HEK293T (cell line): ENCODE measurements at regions not wholly inside any gene's neighbourhood (a gene's known extent, or its start where the extent isn't known, plus 50 kb on each side); places are given as distances from the start of the nearest gene placed in this dataset.

Experiments used
- CTCF ChIA-PET: fragments of 350-600 bp; formaldehyde crosslinking; extraction: SDS; loops from one replicate; lab custom pipeline; 2021; ENCODE audit warnings: antibody characterized with exemption, inconsistent platforms; lab: Yijun Ruan, JAX
- POLR2A ChIA-PET: fragments of 350-600 bp; formaldehyde crosslinking; extraction: SDS; loops from one replicate; lab custom pipeline; 2020; ENCODE audit warnings: antibody characterized with exemption, inconsistent platforms; lab: Yijun Ruan, JAX
- DNase-seq: peaks from one replicate; pipeline ENCODE4 v3.0.0; 2012; ENCODE audit warnings: mixed read lengths; ENCODE audit errors: extremely low spot score
- ARNT ChIP-seq: fragments of 450-650 bp; IDR thresholded peaks from 2 replicates; pipeline ENCODE4 v1.6.1; 2017; ENCODE audit warnings: mild to moderate bottlenecking
- BHLHE40 ChIP-seq: fragments of 450-650 bp; IDR thresholded peaks from 2 replicates; pipeline ENCODE4 v1.6.1; 2016; ENCODE audit warnings: mild to moderate bottlenecking, moderate library complexity, borderline replicate concordance
- CTBP1 ChIP-seq: fragments of 450-650 bp; IDR thresholded peaks from 2 replicates; pipeline ENCODE4 v1.6.1; 2016; ENCODE audit warnings: borderline replicate concordance
- ELF4 ChIP-seq: fragments of 450-650 bp; IDR thresholded peaks from 2 replicates; pipeline ENCODE4 v1.6.1; 2017; ENCODE audit warnings: antibody characterized with exemption
- FOXA1 ChIP-seq: fragments of 450-650 bp; IDR thresholded peaks from 2 replicates; pipeline ENCODE4 v1.6.1; 2016; ENCODE audit warnings: mild to moderate bottlenecking
- FOXK2 ChIP-seq: fragments of 450-650 bp; IDR thresholded peaks from 2 replicates; pipeline ENCODE4 v1.6.1; 2016; ENCODE audit warnings: mild to moderate bottlenecking
- FOXM1 ChIP-seq: fragments of 450-650 bp; IDR thresholded peaks from 2 replicates; pipeline ENCODE4 v1.6.1; 2017; ENCODE audit warnings: mild to moderate bottlenecking, borderline replicate concordance
- HDGF ChIP-seq: fragments of 450-650 bp; IDR thresholded peaks from 2 replicates; pipeline ENCODE4 v1.6.1; 2017; ENCODE audit warnings: antibody characterized with exemption, borderline replicate concordance
- L3MBTL2 ChIP-seq: fragments of 450-650 bp; conservative IDR thresholded peaks from 2 replicates; pipeline ENCODE4 v1.6.1; 2016; ENCODE audit warnings: mild to moderate bottlenecking
- LEF1 ChIP-seq: fragments of 450-650 bp; IDR thresholded peaks from 2 replicates; pipeline ENCODE4 v1.6.1; 2017; ENCODE audit warnings: mild to moderate bottlenecking, borderline replicate concordance
- NFRKB ChIP-seq: fragments of 450-650 bp; IDR thresholded peaks from 2 replicates; pipeline ENCODE4 v1.6.1; 2016; ENCODE audit warnings: mild to moderate bottlenecking, moderate library complexity
- PKNOX1 ChIP-seq: fragments of 450-650 bp; IDR thresholded peaks from 2 replicates; pipeline ENCODE4 v1.6.1; 2016
- SP1 ChIP-seq: fragments of 450-650 bp; IDR thresholded peaks from 2 replicates; pipeline ENCODE4 v1.6.1; 2017
- SUZ12 ChIP-seq: fragments of 450-650 bp; IDR thresholded peaks from 2 replicates; pipeline ENCODE4 v1.6.1; 2016; ENCODE audit warnings: mild to moderate bottlenecking
- TARDBP ChIP-seq: fragments of 450-650 bp; IDR thresholded peaks from 2 replicates; pipeline ENCODE4 v1.6.1; 2016
- ZNF384 ChIP-seq: fragments of 450-650 bp; IDR thresholded peaks from 2 replicates; pipeline ENCODE4 v1.6.1; 2016

DNA sequence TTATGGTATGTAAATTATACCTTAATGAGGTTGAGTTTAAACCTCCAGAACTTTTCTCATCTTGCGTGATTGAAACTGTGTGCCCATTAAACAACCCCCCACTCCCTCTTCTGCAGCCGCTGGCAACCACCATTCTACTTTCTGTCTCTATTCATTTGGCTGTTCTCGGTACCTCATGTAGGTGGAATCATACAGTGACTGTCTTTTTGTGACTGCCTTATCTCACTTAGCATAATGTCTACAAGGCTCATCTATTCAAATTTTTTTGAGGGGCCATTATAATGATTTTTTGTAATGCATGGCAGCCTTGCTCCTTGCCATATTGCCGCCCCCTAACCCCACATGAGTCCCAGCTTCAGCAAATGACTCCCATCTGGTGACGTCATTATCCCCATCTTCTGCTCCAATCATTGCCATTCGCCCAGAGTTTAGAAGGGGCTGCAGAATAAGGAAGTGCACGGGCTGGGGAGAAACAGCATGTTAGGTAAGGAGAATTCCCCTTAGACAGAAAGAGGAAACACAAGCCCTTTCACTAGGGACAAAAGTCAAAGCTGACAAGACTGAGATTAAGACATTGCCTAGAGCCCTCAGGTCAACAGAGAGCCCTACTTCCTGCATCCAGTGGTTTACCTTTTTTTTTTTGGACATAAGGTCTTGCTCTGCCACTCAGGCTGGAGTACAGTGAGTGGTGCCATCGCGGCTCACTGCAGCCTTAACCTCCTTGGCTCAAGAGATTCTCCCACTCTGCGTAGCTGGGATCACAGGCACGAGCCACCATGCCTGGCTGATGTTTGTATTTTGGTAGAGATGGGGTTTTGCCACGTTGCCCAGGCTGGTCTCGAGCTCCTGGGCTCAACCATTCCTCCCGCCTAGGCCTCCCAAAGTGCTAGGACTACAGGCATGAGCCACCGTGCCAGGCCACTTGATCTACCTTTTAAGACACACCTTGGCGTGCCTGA is 78.4 kb upstream of the ERRFI1 start:
- TF ChIP-seq NFRKB (no peak), CTBP1 (no peak), SUZ12 (no peak), TARDBP (no peak), SP1 (no peak), FOXA1 (no peak), FOXK2 (no peak), FOXM1 (no peak), ELF4 (no peak), PKNOX1 (no peak), BHLHE40 (no peak), LEF1 (no peak), ARNT (no peak), HDGF (no peak), ZNF384 (no peak), L3MBTL2 (no peak)
- ChIA-PET CTCF (interaction anchor here (0.8 kb wide), 1 partner anchor 32 kb away, joined by 3 read pairs; no protein-coding TSS in a partner anchor), POLR2A (no interaction called here)
- no peak for DNase-seq

GRCh38 chr1:8097908-8098307 is 71.8 kb upstream of the ERRFI1 start:
- ChIA-PET POLR2A (no interaction called here), CTCF (interaction anchor here (0.8 kb wide), 1 partner anchor 145 kb away, joined by 3 read pairs; no protein-coding TSS in a partner anchor)
- TF ChIP-seq ZNF384, result no peak
- no peak for TF ChIP-seq SP1
- no peak for TF ChIP-seq HDGF
- TF ChIP-seq PKNOX1, result no peak
- no peak for TF ChIP-seq ARNT
- TF ChIP-seq L3MBTL2, result no peak
- no peak for TF ChIP-seq ELF4
- no peak for TF ChIP-seq TARDBP
- TF ChIP-seq LEF1, result no peak
- TF ChIP-seq FOXK2, result no peak
- no peak for TF ChIP-seq FOXA1
- no peak for TF ChIP-seq CTBP1
- TF ChIP-seq NFRKB, result no peak
- TF ChIP-seq BHLHE40, result no peak
- no peak for TF ChIP-seq SUZ12
- no peak for TF ChIP-seq FOXM1
- no peak for DNase-seq

GRCh38 chr1:8097077-8097799 is 71.1 kb upstream of the ERRFI1 start:
- no peak for DNase-seq
- ChIA-PET CTCF (interaction anchor here (0.8 kb wide), 1 partner anchor 146 kb away, joined by 3 read pairs; no protein-coding TSS in a partner anchor), POLR2A (no interaction called here)
- no peak for TF ChIP-seq ARNT
- peak; percentile 79 for TF ChIP-seq PKNOX1
- no peak for TF ChIP-seq TARDBP

DNA sequence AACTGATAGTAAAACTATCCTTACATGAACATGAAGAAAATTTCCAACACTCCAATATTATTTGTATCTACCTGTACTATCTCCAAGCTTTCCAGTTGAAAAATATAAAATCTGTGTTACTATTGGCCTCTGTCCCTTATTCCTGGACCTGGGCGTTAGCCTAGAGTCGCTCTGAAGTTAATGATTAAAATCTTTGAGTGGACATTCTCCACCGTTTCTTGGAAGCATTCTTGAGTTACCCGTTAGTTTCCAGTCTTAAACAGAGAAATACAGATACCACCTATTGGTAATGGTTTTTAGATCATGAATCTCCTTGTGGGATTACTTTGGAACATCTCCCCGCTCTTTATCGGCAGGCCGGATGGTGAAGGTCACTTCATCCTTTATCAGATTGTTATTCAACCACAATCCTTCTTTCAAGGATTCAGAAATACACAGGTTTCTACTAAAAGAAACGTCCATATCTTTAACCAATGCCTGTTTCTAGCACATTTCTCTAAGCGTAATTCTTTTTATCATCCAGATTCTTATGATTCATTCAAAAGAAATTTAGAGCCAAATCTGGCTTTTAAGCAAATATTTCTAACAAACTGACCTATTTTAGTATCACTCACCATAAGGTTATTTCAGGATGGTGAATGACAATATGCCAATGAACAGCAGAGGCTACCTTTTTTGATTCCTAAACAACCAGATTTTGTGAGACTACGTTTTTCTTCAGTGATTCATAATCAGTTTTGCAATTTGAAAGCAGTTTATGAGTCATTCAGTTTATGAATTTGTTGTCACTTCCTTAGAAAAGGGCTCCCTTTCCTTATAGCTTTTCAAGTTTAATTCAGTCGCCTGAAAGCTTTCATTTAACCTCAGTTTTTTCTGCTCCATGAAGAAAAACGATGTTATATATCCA is 70.2 kb upstream of the ERRFI1 start:
- POLR2A ChIA-PET, result no interaction called here
- TF ChIP-seq FOXK2 (no peak), SP1 (no peak), FOXM1 (no peak), L3MBTL2 (no peak), PKNOX1 (no peak), CTBP1 (no peak), BHLHE40 (no peak), ELF4 (no peak), TARDBP (no peak), NFRKB (no peak), LEF1 (no peak)
- CTCF ChIA-PET, result no interaction called here
- no peak for DNase-seq
